NCI-H1694 treated with DMSO at 0.1 percent for 48 hours (cell line): ENCODE measurements at regions not wholly inside any gene's neighbourhood (a gene's known extent, or its start where the extent isn't known, plus 50 kb on each side); places are given as distances from the start of the nearest gene placed in this dataset.
"Not testable (repeated sequence)": the region's sequence is repeated elsewhere in the genome, so short reads cannot be mapped to it uniquely, and the experiment has no call there.

Source experiments
- DNase-seq: peaks from one replicate; lab custom pipeline; 2025; lab: John Stamatoyannopoulos, UW

DNA sequence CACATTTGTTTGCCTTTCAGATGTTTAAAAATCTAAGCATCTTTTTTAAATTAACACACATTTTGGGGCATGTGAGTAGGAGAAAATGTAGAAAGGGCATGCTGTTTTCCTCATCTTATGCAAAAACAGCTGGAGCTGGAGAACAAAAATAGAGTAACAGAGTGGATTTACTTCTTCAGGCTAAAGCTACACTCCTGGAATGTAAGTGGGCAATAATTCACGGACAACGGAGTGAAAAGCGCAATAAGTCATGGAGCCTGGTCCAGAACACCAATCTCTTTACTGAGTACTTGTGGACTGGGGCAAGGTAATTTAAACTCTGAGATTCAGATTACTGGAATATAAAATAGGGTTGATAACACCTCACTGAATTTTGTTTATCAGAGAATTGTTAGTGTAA lies 1018.8 kb upstream of the HS3ST1 start:
- no peak for DNase-seq

- DNase-seq, result no peak
Measured at GRCh38 chr4:12446657-12447185, 1018.0 kb upstream of the HS3ST1 start.

GRCh38 chr4:12446256-12446655 lies 1017.6 kb upstream of the HS3ST1 start:
- DNase-seq, result no peak

DNA sequence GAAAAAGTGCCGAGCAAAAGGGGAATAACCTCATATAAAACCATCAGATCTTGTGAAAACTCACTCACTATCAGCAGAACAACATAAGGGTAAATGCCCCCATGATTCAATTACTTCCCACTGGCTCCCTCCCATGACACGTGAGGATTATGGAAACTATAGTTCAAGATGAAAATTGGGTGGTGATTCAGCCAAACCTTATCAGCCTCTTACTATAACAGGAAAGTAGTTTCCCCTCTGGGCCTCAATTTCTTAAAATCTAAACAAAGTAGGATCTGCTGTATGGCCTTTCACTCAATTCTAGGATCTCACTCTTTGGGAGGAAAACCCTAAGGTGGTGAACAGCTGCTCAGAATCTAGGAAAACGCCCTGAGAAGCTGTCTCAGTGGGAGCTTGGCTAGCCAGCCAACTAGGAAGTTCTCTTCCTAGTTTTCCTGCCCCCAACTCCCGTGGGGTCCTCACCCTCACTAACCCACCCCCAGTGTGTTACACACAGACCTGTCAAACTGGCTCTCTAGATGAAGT lies 1017.1 kb upstream of the HS3ST1 start:
- DNase-seq, result no peak

DNA sequence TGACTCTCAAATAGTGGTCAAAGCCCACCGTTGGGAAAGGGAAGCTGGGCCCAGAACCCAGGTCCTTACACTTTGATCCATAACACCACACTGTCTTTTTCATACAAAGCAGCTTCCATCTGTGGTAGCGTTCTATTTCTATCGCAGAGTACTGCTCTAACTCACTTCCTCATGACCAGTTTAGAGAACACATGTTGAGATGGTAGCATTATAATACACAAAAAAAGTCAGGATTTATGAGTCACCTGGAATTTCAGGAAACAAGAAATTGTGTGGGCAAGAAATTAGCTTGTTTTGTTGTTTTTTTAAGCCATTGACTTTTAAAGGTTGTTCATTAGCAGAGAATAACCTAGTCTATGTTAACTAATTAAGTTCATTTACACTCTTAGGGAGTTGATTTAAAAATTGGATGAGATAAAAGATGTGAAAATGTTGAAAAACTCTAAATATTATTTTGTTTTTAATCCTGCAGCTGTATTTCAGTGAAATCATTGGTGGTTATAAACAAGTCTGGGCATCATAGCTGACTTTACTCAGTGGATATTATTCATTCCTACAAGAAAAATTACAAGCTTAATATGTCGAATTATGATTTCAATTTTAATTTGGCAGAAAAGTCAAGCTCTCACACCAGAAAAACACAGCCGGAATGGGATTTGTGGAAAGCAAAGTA lies 1011.1 kb upstream of the HS3ST1 start:
- no peak for DNase-seq

DNA sequence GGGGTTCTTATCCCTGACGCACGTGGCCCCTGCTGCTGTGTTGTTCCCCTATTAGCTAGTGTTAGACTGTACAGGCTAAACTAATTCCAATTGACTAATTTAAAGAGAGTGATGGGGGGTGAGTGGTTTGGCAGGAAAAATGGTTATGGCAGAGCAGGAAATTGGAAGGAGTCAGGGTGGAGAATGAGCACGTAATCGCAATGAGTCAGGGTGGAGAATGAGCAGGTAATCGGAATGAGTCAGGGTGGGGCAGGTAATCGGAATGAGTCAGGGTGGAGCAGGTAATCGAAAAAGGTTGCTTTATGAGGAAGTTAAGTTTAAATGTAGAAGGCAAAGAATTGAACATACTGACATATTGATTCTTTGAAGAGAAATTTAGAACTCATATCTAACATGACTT lies 1002.6 kb upstream of the HS3ST1 start:
- not testable (repeated sequence) for DNase-seq

DNA sequence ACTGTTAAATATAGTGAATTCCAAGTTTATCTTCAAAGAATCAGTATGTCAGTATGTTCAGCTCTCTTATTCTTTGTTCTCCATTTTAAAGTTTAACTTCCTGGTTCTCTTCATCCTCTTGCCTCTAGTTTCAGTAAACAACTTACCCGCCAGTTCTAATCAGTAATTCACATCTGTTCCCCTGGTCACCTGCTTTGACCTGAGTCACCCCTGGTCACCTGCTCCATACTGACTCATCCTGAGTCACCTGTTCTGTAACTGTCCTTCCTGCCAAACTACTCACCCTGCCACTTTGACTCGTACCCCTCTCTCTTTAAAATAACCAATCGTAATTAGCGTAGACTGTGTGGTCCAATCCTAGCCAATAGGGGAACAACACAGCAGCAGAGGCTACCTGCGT lies 992.7 kb upstream of the HS3ST1 start:
- no peak for DNase-seq

GRCh38 chr4:12416755-12417154 lies 988.1 kb upstream of the HS3ST1 start:
- no peak for DNase-seq

DNA sequence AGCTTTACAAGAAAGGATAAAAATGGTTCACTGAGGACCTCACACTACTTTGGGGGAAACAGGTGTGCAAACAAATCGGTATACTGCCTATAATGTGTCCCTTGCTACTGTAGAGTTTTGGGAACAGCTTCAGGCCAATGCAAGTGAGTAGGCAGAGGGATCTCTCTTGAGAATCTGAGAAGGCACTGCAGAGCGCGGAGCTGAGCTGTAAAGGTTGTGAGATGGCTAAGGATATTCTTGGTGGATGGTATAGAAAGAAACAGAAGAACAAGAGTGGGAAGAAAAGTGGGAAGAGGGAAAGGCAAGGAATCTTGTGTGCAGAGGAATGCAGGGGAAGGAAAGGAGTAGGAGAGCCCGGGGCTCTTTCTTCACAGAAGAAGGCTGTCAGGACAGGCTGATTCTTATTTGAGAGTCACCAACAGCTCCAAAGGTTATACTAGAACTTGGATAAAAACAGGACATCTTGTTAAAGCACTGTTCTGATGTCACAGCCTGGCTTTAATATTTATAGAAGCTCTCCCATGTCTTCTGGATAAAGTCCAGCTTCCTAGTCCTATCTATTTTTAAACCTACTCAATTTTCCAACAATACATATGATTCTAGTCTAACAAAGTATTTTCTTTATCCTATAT lies 985.6 kb upstream of the HS3ST1 start:
- DNase-seq, result no peak

GRCh38 chr4:12411072-12411471 lies 982.4 kb upstream of the HS3ST1 start:
- no peak for DNase-seq

DNA sequence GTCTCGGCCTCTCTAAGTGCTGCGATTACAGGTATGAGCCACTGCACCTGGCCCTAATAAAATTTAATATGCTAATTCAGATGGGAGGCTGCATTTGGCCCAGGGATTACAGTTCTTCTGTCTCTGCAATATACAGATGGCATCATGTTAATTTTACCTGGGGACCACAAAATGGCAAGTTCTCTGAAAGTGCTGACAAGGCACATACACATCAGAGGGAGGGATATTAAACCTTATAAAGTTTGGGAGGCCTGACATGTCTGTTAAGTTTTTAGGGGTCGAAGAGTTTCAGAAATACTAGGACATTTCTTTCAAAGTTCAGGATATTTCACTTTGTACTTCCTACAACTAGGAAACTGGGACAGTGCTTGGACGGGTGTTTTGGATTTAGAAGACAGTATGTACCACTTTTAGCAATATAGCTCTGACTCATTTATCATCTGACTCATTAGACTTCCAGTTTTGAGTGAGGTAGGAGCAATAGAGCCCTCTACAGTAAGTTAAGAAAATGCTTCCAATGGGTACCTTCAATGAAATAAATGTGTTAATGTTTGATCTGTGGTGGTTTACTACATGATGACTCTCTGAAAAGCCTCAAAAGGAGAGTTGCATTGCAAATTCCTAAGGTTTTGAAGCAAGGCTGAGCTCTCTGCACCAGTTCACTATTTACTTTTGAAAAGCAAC lies 981.0 kb upstream of the HS3ST1 start:
- DNase-seq, result no peak

- DNase-seq, result no peak
Measured at GRCh38 chr4:12408364-12408763, 979.7 kb upstream of the HS3ST1 start.

DNA sequence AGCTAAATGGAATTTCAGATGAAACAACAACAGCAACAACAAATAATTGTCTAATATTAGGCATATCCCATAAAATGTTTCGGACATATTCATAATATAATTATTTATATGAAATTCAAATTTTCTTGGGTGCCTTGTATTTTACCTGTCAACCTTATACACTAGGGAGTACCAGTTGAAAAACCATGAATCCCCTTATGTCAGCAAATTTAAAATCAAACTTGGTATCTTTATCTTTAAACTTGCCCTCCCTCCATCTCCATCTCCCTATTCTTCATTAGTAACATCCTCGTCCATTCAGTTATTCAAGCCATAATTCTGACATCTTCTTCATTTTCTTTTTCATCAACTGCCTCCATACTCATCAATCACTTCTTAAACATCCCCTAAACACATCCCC lies 974.5 kb upstream of the HS3ST1 start:
- DNase-seq, result no peak

DNA sequence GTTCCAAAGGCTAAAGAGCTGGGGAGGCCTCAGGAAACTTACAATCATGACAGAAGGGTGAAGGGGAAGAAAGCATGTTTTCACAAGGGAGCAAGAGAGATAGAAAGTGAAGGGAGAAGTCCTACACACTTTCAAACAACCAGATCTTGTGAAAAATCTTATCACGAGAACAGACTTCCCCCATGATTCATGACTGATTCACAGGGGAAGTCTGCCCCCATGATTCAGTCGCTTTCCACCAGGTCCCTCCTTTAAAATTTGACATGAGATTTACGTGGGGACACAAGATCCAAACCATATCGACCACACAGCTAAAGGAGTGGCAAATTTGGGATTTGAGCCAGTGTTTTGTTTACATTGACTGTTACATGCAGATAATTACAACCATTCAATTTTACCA lies 971.1 kb upstream of the HS3ST1 start:
- no peak for DNase-seq

GRCh38 chr4:12393631-12394262 lies 965.1 kb upstream of the HS3ST1 start:
- DNase-seq, result no peak

DNA sequence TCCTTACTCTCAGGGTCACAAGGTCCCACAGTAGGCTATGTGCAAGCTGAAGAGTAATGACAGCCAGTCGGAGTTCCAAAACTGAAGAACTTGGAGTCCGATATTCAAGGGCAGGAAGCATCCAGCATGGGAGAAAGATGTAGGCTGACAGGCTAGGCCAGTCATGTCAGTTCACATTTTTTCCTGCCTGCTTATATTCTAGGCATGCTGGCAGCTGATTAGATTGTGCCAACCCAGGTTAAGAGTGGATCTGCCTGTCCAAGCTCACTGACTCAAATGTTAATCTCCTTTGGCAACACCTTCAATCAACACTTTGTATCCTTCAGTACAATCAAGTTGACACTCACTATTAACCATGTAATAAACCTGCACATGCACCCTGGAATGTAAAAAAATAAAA lies 960.9 kb upstream of the HS3ST1 start:
- no peak for DNase-seq

- no peak for DNase-seq
Measured at GRCh38 chr4:12382567-12382966, 953.9 kb upstream of the HS3ST1 start.

DNA sequence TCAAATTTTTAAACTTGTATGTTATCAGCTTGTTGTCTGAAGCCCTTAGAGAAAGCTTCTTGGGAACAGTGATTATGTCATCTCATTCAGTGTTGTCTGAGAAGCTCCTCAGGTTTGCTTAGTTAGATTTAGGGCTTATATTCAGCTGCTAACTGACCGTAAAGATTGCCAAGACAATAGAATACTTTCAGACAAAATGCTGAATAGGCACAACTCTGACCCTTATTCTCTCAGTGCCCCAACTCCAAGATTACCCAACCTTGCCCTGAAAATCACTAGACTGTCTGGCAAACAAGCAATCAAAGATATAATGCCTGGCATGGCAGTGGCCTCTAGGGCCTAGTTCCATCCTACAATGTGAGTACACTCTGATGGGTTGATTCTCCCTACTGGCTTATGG lies 950.5 kb upstream of the HS3ST1 start:
- DNase-seq, result no peak

- no peak for DNase-seq
Measured at GRCh38 chr4:12375805-12376204, 947.1 kb upstream of the HS3ST1 start.

DNA sequence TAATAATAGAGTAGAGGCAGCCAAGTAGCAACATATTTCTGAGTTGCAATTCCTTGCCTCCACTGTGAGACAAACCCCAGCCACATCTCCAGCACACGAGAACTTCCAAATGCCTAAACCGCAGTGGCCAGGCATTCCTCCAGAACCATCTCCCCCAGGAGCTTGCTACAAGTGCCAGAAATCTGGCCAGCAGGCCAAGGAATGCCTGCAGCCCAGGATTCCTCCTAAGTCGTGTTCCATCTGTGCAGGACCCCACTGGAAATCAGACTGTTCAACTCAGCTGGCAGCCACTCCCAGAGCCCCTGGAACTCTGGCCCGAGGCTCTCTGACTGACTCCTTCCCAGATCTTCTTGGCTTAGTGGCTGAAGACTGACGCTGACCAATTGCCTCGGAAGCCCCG lies 937.2 kb upstream of the HS3ST1 start:
- not testable (repeated sequence) for DNase-seq

DNA sequence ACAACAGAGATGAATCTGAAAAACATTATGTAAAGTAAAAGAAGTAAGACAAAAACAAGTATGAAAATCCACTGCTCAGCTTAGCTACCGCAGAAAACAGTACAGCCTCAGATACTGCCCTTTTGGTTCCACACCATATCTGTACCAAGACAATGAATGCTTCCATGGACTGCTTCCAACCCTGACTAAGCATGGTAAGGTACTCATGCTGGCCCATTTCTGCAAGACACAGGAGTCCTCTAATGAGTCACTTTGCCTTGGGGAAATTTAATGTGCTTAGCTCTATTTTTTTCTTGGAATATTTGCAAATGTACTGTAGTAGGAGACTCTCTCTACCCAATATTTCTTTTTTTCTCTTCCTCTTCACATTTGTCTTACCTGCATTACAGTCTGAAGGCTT lies 931.7 kb upstream of the HS3ST1 start:
- no peak for DNase-seq

DNA sequence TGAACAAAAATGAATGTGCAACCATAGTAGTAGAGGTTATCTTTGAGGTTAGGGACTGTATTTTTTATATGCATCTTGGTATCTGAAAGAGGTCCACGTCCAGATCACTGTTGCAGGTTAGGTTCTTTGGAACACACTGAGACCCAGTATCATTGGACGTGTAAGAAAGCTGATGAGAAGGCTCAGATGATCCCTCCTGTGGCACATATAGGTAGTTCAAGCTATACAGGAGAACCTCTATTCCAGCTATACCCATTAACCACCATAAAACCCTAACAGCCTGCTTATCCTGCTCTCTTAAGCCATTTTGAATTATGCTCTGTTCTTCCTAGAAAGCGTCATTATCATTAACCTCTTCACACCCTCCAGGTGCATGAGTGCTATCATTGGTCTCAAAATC lies 930.7 kb upstream of the HS3ST1 start:
- no peak for DNase-seq

DNA sequence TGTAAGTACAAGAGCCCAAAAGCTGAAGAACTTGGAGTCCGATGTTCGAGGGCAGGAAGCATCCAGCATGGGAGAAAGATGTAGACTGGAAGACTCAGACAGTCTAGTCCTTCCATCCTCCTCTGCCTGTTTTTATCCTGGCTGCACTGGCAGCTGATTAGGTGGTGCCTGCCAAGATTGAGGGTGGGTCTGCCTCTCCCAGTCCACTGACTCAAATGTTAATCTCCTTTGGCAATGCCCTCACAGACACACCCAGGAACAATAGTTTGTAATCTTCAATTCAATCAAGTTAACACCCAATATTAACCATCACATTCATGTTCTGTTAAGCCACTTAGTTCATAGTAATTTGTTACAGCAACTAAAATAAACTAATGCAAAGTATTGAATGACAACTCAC lies 904.4 kb upstream of the HS3ST1 start:
- DNase-seq, result not testable (repeated sequence)
